Spleen (tissue), 7 donors: ENCODE measurements at regions not wholly inside any gene's neighbourhood (a gene's known extent, or its start where the extent isn't known, plus 50 kb on each side); places are given as distances from the start of the nearest gene placed in this dataset.

Experiments used
- POLR2A ChIP-seq, 3 donors: fragments of 450-650 bp; IDR thresholded peaks; one replicate each; pipeline ENCODE4 v1.5.1; 2017; ENCODE audit warnings: antibody characterized with exemption in 3 of 3, mild to moderate bottlenecking in 1 of 3
- TF ChIP-seq, protein P1 (sequence below), 11 experiments: fragments of 200-600 bp in 7 of 11; fragments of 450-650 bp in 4 of 11; sonication (generic) in 4 of 11; IDR thresholded peaks in 8 of 11; conservative IDR thresholded peaks in 3 of 11; 1 replicate in 7 of 11; 2 replicates in 4 of 11; pipeline versions ENCODE4 v1.4.0 to v1.8.0; 2016 to 2021; ENCODE audit warnings: antibody characterized with exemption in 11 of 11, inconsistent platforms in 4 of 11, mild to moderate bottlenecking in 1 of 11
- donor health status: DM: no; HTN: no; CAD: no; lungs with moderate emphysema.
- donor health status: DM: no; HTN: no; CAD: no.
- donor health status: DM: no; HTN: no; CAD: no.

DNA sequence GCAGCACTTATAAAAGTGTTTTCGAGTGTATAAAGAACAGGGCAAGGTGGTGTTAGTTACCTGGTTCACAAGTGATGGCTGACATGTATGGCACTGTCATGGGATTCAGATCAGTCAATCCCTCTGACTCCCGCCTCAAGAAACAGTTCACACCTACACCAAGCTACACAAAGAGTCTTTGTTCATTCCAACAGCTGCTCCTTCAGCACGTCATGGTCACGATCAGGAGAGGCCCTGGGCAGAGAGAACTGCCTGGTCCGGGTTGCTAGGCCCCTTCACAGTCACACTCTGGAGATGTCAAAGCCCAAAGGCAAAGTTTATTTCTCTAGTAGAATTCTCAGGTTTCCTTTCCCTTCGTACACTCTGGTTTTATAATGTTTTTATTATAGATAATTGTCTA lies 426.7 kb downstream of the ZSWIM6 start:
- TF ChIP-seq, protein P1, sequence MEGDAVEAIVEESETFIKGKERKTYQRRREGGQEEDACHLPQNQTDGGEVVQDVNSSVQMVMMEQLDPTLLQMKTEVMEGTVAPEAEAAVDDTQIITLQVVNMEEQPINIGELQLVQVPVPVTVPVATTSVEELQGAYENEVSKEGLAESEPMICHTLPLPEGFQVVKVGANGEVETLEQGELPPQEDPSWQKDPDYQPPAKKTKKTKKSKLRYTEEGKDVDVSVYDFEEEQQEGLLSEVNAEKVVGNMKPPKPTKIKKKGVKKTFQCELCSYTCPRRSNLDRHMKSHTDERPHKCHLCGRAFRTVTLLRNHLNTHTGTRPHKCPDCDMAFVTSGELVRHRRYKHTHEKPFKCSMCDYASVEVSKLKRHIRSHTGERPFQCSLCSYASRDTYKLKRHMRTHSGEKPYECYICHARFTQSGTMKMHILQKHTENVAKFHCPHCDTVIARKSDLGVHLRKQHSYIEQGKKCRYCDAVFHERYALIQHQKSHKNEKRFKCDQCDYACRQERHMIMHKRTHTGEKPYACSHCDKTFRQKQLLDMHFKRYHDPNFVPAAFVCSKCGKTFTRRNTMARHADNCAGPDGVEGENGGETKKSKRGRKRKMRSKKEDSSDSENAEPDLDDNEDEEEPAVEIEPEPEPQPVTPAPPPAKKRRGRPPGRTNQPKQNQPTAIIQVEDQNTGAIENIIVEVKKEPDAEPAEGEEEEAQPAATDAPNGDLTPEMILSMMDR (IDR thresholded peaks at IDR 0.05 in 8 of 11, conservative IDR thresholded peaks at IDR 0.05 in 3 of 11), result no peak
- TF ChIP-seq POLR2A (IDR thresholded peaks at IDR 0.05), result no peak
